ENCODE measurements at regions not wholly inside any gene's neighbourhood (a gene's known extent, or its start where the extent isn't known, plus 50 kb on each side); places are given as distances from the start of the nearest gene placed in this dataset.

GRCh38 chr4:89419111-89419695 is 111.6 kb upstream of the GPRIN3 start:
- no peak for TF ChIP-seq CTCF (IDR thresholded peaks at IDR 0.05)
- no peak for TF ChIP-seq EP300 (IDR thresholded peaks at IDR 0.05)
- no peak for TF ChIP-seq POLR2A (IDR thresholded peaks at IDR 0.05)

All from ovary (tissue), 3 donors.